ENCODE measurements at regions not wholly inside any gene's neighbourhood (a gene's known extent, or its start where the extent isn't known, plus 50 kb on each side); places are given as distances from the start of the nearest gene placed in this dataset.

DNA sequence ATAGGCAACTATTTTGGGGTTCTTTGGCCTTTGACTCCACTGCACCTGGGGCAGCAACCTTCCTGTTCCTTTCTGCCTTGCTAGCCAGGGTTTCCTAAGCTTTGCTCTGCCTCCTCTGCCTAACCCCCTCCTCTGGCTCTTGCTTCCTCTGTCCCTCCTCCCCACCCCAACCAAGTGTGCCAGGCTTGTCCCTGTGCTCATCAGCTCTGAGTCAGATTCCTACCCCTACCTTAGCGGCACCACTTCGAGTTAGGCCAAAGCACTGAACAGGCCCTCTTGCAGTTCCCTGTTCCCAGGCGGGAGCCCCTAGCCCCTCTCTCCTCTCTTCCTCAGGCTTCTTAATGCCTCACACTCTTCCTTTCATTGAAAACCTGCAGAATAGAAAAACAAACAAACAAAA, 74.8 kb upstream of the HAO2 start:
- TF ChIP-seq, protein P1, sequence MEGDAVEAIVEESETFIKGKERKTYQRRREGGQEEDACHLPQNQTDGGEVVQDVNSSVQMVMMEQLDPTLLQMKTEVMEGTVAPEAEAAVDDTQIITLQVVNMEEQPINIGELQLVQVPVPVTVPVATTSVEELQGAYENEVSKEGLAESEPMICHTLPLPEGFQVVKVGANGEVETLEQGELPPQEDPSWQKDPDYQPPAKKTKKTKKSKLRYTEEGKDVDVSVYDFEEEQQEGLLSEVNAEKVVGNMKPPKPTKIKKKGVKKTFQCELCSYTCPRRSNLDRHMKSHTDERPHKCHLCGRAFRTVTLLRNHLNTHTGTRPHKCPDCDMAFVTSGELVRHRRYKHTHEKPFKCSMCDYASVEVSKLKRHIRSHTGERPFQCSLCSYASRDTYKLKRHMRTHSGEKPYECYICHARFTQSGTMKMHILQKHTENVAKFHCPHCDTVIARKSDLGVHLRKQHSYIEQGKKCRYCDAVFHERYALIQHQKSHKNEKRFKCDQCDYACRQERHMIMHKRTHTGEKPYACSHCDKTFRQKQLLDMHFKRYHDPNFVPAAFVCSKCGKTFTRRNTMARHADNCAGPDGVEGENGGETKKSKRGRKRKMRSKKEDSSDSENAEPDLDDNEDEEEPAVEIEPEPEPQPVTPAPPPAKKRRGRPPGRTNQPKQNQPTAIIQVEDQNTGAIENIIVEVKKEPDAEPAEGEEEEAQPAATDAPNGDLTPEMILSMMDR (conservative IDR thresholded peaks at IDR 0.05) = no peak
- no peak for TF ChIP-seq EZH2 (IDR thresholded peaks at IDR 0.05; ENCODE audit: low read depth)

Measured in PC-9 (cell line).